ENCODE measurements at regions not wholly inside any gene's neighbourhood (a gene's known extent, or its start where the extent isn't known, plus 50 kb on each side); places are given as distances from the start of the nearest gene placed in this dataset.

DNA sequence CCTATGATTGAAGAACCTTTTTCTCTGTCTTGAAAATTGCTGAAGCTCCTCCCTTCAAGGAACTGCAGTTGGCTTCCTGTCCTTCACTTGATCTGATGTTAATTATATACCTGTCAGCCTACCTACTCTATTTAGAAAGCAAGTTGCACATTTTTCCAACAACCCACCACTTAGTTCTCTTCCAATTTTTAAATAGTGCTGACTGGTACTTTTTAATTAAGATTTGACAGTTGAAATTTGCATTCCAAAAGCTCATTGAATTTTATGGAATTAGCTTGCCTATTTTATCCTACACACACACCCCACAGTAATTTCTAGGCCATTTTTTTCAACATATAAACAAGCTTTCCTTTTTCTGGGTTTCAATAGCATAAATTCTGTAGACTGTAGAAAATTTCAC, 820.3 kb upstream of the FAT3 start:
- Mint-ChIP-seq H3K27ac (no peak overlapping the region), H3K9me3 (peaks cover 16 to 19% of the 10 kb centered on the region in 2 donors), H3K4me1 (no peaks in the 10 kb centered on the region), H3K4me3 (no peak overlapping the region), H3K27me3 (ENCODE audit: low read depth in 2 of 2) (no peaks in the 10 kb centered on the region), H3K36me3 (no peaks in the 10 kb centered on the region)
- TF ChIP-seq, protein P1, sequence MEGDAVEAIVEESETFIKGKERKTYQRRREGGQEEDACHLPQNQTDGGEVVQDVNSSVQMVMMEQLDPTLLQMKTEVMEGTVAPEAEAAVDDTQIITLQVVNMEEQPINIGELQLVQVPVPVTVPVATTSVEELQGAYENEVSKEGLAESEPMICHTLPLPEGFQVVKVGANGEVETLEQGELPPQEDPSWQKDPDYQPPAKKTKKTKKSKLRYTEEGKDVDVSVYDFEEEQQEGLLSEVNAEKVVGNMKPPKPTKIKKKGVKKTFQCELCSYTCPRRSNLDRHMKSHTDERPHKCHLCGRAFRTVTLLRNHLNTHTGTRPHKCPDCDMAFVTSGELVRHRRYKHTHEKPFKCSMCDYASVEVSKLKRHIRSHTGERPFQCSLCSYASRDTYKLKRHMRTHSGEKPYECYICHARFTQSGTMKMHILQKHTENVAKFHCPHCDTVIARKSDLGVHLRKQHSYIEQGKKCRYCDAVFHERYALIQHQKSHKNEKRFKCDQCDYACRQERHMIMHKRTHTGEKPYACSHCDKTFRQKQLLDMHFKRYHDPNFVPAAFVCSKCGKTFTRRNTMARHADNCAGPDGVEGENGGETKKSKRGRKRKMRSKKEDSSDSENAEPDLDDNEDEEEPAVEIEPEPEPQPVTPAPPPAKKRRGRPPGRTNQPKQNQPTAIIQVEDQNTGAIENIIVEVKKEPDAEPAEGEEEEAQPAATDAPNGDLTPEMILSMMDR (IDR thresholded peaks at IDR 0.05), result no peak
- H3K36me3 ChIP-seq (ENCODE audit: control insufficient read depth, insufficient read depth, low read length), result no peaks in the 10 kb centered on the region
- no peak for ATAC-seq
- intact Hi-C loops (cut with micrococcal nuclease), result no loop called here
- no peaks in the 10 kb centered on the region for H3K4me1 ChIP-seq (ENCODE audit: control insufficient read depth, insufficient read depth, low read length)
- no peaks in the 10 kb centered on the region for H3K27me3 ChIP-seq (ENCODE audit: control insufficient read depth, insufficient read depth, low read length)
- no peak overlapping the region for H3K27ac ChIP-seq (ENCODE audit: low read length)
- no peak overlapping the region for H3K4me3 ChIP-seq (ENCODE audit: low read length)
- no peak for DNase-seq
- peaks cover 6% of the 10 kb centered on the region for H3K9me3 ChIP-seq (ENCODE audit: control insufficient read depth, insufficient read depth, low read length)

DNA sequence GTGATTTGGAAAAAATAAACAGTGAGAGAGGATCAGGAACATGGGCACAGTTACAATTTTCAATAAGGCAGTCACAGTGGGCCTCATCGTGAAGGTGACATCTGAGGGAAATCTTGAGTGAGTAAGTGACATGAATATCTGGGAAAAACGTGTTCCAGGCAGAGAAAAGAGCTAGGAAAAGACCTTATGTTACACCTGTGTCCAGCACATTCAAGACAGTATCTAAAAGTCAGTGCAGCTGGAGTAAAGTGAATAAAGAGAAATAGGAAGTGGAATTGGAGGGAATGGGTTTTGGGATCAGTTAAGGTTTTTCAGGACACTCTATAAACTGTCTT, 827.5 kb upstream of the FAT3 start:
- Histone ChIP-seq H3K4me3 (ENCODE audit: low read length) (no peak overlapping the region), H3K27me3 (ENCODE audit: control insufficient read depth, insufficient read depth, low read length) (no peaks in the 10 kb centered on the region), H3K4me1 (ENCODE audit: control insufficient read depth, insufficient read depth, low read length) (no peaks in the 10 kb centered on the region), H3K9me3 (ENCODE audit: control insufficient read depth, insufficient read depth, low read length) (no peaks in the 10 kb centered on the region), H3K27ac (ENCODE audit: low read length) (no peak overlapping the region), H3K36me3 (ENCODE audit: control insufficient read depth, insufficient read depth, low read length) (no peaks in the 10 kb centered on the region)
- Mint-ChIP-seq H3K4me3 (no peak overlapping the region), H3K27ac (no peak overlapping the region), H3K36me3 (peaks cover 7% of the 10 kb centered on the region), H3K4me1 (no peaks in the 10 kb centered on the region), H3K27me3 (ENCODE audit: low read depth in 2 of 2) (no peaks in the 10 kb centered on the region), H3K9me3 (peaks cover 22 to 26% of the 10 kb centered on the region in 2 donors)
- WGBS (ENCODE audit: insufficient coverage), result 40% methylated on average over 2 of the region's 2 CpGs
- ATAC-seq (no peak), DNase-seq (no peak)
- TF ChIP-seq, protein P1 (IDR thresholded peaks at IDR 0.05), result no peak
- intact Hi-C loops (cut with micrococcal nuclease), result no loop called here

DNA sequence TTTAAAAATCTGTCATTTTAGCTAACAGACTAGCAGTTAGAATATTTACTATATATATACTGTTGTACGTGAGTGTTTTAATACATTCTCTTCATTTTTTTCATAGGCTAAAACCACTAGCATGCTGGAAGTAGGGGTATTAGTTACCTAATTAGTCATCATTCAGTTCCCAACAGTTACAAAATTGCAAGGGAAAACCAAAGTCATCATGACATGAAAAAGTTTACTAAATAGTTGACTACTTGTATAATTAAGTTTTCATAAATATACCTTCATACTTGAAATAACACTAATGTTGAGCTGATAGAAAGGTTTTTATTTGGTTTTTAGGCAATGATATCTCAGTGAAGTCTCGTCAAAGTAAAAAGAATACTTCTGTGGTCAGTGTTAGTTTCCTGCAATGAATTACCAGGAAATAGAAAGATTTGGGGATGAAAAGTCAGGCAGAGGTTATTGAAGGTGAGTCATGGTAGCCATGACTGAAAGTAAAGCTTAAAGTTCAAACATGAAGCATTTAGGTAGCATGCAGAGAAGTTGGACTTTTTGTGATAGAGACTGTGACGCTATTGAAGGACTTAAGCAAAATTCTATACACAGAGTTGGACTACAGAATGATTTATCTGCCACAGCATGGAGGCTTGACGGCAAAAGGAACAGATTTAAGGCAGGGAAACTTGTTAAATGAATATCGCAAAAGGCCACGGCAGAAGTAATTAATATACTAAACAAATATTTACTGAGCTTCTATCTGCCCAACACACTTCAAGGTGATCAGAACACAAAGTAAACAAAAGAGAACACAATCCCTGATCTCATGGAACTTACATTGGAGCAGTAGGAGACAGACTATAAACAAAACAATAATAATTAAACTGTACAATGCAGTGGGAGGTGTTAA, 828.1 kb upstream of the FAT3 start:
- WGBS (ENCODE audit: insufficient coverage), result 67% methylated on average over 3 of the region's 6 CpGs
- ATAC-seq (no peak), DNase-seq (no peak)
- Mint-ChIP-seq H3K27me3 (ENCODE audit: low read depth in 2 of 2) (no peaks in the 10 kb centered on the region), H3K4me3 (no peak overlapping the region), H3K36me3 (peaks cover 8% of the 10 kb centered on the region), H3K27ac (no peak overlapping the region), H3K9me3 (peaks cover 23 to 28% of the 10 kb centered on the region in 2 donors), H3K4me1 (no peaks in the 10 kb centered on the region)
- Histone ChIP-seq H3K9me3 (ENCODE audit: control insufficient read depth, insufficient read depth, low read length) (no peaks in the 10 kb centered on the region), H3K4me3 (ENCODE audit: low read length) (no peak overlapping the region), H3K27me3 (ENCODE audit: control insufficient read depth, insufficient read depth, low read length) (no peaks in the 10 kb centered on the region), H3K4me1 (ENCODE audit: control insufficient read depth, insufficient read depth, low read length) (no peaks in the 10 kb centered on the region), H3K36me3 (ENCODE audit: control insufficient read depth, insufficient read depth, low read length) (no peaks in the 10 kb centered on the region), H3K27ac (ENCODE audit: low read length) (no peak overlapping the region)
- TF ChIP-seq, protein P1 (IDR thresholded peaks at IDR 0.05), result no peak
- intact Hi-C loops (cut with micrococcal nuclease), result no loop called here

All from natural killer cell (primary cell).